Prostate gland (tissue), 2 donors: ENCODE measurements at regions not wholly inside any gene's neighbourhood (a gene's known extent, or its start where the extent isn't known, plus 50 kb on each side); places are given as distances from the start of the nearest gene placed in this dataset.

Source experiments
- POLR2A ChIP-seq: fragments of 450-650 bp; IDR thresholded peaks from one replicate; pipeline ENCODE4 v1.6.1; 2016; ENCODE audit warnings: antibody characterized with exemption, mild to moderate bottlenecking
- TF ChIP-seq, protein P1 (sequence below), 4 experiments: fragments of 200-600 bp in 2 of 4; fragments of 450-650 bp in 2 of 4; sonication (generic) in 2 of 4; IDR thresholded peaks; 1 replicate in 3 of 4; 2 replicates in 1 of 4; pipeline ENCODE4 v1.5.1; 2016 to 2019; ENCODE audit warnings: antibody characterized with exemption in 4 of 4, mild to moderate bottlenecking in 2 of 4, moderate library complexity in 2 of 4

DNA sequence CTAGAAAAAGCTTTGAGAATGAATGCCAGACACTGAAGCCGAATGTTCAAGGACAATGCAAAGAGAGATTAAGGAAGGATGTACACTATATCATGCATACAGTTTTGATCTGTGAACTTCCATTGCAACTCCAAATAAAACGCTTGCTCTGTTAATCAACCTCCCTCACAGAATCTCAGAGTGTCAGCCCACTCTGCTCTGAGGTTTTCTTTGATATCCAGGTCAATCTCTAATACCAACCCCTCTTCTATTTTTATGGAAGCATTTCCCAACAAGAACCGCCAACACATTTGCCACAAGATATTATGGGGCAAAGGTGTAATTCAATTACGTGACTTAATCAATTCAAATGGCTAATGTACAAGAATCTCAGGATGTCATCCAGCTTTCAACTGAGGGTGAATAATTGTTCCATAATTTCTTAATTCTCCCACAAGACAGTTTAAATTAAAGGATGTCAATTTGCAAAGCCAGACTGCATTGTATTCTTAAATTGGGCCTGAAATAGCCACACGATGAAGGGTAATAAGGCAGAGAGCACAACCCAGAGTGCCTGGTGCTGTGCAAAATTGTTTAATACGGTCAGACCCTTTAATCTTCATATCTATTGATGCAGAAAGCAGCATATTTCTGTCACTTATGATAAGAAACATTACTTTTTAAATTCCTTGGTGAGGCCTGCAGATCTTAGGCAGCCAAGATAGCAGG lies 459.2 kb upstream of the DAB1 start:
- TF ChIP-seq, protein P1, sequence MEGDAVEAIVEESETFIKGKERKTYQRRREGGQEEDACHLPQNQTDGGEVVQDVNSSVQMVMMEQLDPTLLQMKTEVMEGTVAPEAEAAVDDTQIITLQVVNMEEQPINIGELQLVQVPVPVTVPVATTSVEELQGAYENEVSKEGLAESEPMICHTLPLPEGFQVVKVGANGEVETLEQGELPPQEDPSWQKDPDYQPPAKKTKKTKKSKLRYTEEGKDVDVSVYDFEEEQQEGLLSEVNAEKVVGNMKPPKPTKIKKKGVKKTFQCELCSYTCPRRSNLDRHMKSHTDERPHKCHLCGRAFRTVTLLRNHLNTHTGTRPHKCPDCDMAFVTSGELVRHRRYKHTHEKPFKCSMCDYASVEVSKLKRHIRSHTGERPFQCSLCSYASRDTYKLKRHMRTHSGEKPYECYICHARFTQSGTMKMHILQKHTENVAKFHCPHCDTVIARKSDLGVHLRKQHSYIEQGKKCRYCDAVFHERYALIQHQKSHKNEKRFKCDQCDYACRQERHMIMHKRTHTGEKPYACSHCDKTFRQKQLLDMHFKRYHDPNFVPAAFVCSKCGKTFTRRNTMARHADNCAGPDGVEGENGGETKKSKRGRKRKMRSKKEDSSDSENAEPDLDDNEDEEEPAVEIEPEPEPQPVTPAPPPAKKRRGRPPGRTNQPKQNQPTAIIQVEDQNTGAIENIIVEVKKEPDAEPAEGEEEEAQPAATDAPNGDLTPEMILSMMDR (IDR thresholded peaks at IDR 0.05), result no peak
- TF ChIP-seq POLR2A, result no peak
